ENCODE measurements at regions not wholly inside any gene's neighbourhood (a gene's known extent, or its start where the extent isn't known, plus 50 kb on each side); places are given as distances from the start of the nearest gene placed in this dataset.

DNA sequence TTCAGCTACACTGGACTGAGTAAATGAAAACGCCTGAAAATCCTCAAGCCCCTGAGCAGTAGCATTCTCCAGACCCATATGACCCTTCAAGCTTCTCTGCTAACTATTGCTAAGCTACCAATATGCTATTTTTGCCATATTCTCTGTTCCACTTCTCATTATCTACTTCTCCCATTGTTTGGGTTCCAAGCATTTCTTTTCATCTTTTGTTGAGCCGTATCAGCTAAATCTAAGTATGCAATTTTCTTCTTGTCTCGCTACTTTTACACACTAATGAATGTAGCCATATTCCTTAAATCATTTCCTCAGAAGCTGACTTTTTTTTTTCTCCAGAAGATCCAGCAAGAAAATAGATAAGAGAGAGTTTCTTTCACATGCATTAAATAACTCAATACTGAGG, 128.4 kb downstream of the AGTR2 start:
- no peak for TF ChIP-seq POLR2AphosphoS5 (IDR thresholded peaks at IDR 0.05)
- TF ChIP-seq, protein P1, sequence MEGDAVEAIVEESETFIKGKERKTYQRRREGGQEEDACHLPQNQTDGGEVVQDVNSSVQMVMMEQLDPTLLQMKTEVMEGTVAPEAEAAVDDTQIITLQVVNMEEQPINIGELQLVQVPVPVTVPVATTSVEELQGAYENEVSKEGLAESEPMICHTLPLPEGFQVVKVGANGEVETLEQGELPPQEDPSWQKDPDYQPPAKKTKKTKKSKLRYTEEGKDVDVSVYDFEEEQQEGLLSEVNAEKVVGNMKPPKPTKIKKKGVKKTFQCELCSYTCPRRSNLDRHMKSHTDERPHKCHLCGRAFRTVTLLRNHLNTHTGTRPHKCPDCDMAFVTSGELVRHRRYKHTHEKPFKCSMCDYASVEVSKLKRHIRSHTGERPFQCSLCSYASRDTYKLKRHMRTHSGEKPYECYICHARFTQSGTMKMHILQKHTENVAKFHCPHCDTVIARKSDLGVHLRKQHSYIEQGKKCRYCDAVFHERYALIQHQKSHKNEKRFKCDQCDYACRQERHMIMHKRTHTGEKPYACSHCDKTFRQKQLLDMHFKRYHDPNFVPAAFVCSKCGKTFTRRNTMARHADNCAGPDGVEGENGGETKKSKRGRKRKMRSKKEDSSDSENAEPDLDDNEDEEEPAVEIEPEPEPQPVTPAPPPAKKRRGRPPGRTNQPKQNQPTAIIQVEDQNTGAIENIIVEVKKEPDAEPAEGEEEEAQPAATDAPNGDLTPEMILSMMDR (IDR thresholded peaks at IDR 0.05) = no peak
